NCI-H2107 (cell line): ENCODE measurements at regions not wholly inside any gene's neighbourhood (a gene's known extent, or its start where the extent isn't known, plus 50 kb on each side); places are given as distances from the start of the nearest gene placed in this dataset.
"Not testable (repeated sequence)": the region's sequence is repeated elsewhere in the genome, so short reads cannot be mapped to it uniquely, and the experiment has no call there.

Experiments
- DNase-seq: peaks from one replicate; lab custom pipeline; 2025; lab: John Stamatoyannopoulos, UW

DNA sequence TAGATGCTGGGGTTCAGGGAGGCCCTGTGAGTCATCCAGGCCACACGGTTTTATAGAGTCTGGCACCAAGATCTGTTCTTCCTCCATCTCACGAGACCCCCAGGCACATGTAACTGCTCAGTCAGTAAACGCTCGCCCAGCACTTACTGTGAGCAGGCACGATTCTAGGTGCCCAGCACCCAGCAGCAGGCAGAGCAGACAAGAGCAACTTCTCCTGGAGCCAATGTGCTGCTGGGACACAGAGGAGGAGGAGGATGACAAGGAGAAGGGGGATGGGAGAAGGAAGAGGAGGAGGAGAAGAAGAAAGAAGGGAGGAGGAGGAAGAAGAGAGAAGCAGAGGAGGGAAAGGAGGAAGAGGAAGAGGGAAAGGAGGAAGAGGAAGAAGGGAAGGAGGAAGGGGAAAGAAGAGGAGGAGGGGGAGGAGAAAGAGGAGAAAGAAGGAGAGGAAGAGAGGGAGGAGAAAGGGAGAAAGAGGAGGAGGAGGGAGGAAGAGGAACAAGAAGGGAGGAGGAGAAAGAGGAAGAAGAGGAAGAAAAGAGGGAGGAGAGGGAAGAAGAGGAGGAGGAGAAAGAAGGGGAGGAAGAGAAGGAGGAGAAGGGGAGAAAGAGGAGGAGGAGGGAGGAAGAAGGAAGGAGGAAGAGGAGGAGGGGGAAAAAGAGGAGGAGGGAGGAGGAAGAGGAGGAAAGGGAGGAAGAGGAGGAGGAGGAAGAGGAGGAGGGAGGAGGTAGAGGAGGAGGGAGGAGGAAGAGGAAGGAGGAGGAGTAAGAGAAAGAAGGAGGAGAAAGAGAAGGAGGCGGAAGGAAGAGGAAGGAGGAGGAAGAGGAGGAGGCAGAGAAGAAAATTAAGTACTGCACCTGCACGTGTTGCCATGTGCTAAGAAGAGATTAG lies 77.6 kb upstream of the RTL6 start:
- DNase-seq: no peak

DNA sequence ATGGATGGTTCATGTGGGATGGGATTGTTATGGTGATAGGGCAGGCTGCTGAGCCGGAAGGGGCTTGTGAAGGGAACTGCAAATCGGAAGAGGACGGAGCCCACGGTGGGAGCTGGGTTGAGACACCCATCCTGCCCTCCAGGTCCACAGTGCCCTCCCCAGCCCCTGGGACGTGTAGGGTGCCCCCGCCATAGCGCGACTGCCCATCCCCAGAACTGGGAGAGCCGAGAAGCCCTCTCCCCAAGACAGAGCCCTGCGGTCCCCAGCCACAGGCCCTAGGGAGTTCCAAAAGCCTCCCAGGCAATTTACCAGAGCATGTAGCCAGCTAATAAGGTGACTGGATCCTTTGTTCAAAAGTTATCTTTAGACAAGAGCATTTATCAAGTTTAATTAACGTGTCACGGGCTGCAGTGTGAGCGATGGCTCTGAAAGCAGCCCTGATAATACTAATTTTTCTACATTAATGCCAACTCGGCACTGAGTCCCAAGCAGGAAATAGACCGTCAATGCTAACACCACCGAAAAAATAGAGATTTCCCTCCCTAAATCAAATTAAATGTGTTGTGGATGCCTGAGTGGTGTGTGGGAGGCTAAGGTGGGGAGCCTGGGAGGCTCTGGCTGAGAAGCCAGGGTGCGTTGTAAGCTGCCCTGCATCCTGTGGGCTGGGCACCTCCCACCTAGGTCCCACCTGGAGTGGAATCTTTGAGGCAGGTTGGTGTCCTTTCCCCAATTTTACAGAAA lies 76.8 kb upstream of the RTL6 start:
- DNase-seq: no peak

GRCh38 chr22:44574057-44574639 lies 76.1 kb upstream of the RTL6 start:
- DNase-seq: no peak

GRCh38 chr22:44573451-44573850 lies 75.4 kb upstream of the RTL6 start:
- DNase-seq: no peak

- no peak for DNase-seq
Measured at GRCh38 chr22:44572414-44573207, 74.6 kb upstream of the RTL6 start.

- DNase-seq: no peak
Measured at GRCh38 chr22:44571566-44572413, 73.8 kb upstream of the RTL6 start.

DNA sequence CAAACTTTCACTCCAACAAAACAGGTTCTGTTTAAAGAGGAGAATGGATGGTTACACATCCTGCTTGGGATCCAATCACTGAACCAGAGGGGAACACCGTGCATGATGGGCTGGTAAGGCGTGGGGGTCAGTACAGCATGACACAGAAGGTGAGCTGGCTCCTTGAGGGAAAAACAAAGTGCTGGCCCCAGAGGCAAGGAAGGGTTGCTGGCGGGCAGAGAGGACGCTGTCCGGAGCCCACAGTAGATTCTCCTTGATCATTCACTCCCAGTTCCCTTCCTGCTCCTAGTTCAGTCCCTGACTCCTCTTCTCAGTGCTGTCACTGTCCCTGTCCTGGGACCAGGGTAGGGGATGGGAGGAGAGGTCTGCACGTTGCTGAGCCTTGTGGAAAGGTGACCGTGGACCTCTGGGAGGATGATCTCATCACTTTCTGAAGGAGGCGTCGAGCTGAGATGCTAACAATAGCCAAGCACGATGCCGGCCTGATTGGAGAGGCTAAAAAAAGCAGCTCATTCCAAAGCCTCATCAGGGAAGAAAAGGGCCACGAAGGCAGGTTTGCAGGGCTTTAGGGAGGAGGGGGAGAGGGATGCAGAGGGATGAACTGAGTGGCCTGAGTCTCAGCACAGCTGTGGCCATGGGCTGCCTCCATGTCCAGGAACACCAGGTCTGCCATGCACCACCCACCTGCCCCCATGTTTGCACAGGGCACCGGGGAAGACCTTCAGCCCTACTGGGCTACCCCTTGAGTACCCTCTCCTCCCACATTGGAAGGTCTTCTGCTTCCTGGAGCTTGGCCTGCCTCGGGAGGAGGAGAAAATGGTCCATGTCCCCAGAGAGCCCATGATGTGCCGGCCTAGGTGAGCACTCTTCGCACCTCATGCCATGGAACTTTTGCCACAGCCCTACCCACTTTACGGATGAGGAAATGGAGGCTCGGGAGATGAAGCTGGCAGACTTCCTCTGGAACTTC lies 72.7 kb upstream of the RTL6 start:
- no peak for DNase-seq

DNA sequence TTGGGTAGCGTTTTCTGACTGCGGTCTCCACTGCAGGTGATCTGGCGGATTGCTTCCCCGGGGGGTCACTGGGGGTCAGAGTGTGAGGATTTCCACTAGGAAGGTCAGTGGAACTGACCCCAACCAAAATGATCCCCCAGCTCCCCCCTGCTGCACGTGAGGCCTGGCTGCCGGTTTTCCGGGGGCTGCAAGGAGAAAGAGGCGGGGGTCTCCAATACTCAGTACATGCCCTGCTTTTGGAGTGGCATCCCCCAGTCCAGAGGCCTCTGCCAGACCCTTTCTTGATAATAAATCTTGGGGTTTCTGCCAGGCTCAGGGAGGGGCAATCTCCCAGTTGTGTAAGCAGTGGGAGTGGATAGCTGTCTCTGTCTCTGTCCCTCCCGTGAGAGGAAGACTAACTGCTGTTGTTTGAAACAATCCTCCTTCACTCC lies 71.5 kb upstream of the RTL6 start:
- DNase-seq: no peak

GRCh38 chr22:44567846-44568493 lies 69.9 kb upstream of the RTL6 start:
- DNase-seq: no peak

- not testable (repeated sequence) for DNase-seq
Measured at GRCh38 chr22:44567378-44567841, 69.4 kb upstream of the RTL6 start.

DNA sequence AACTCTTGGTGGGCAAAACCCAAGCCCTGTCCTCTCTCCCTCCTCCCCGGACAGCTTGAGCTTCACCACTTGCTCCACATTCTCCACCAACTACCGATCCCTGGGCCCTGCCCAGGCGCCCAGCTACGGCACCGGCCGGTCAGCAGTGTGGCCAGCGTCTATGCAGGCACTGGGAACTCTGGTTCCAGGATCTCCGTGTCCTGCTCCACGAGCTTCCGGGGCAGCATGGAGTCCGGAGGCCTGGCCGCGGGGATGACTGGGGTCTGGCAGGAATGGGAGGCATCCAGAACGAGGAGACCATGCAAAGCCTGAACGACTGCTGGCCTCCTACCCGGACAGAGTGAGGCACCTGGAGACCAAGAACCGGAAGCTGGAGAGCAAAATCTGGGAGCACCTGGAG lies 68.9 kb upstream of the RTL6 start:
- no peak for DNase-seq

DNA sequence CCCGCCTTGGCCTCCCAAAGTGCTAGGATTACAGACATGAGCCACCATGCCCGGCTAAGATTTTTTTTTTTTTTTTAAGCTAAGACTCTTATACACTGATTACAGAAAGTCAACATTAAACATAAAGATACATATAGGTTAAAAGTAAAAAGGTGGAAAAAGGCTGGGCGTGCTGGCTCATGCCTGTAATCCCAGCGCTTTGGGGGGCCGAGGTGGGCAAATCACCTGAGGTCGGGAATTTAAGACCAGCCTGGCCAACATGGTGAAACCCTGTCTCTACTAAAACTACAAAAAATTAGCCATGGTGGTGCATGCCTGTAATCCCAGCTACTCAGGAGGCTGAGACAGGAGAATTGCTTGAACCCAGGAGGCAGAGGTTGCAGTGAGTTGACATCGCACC lies 64.6 kb upstream of the RTL6 start:
- not testable (repeated sequence) for DNase-seq

GRCh38 chr22:44561139-44561840 lies 63.3 kb upstream of the RTL6 start:
- DNase-seq: no peak

DNA sequence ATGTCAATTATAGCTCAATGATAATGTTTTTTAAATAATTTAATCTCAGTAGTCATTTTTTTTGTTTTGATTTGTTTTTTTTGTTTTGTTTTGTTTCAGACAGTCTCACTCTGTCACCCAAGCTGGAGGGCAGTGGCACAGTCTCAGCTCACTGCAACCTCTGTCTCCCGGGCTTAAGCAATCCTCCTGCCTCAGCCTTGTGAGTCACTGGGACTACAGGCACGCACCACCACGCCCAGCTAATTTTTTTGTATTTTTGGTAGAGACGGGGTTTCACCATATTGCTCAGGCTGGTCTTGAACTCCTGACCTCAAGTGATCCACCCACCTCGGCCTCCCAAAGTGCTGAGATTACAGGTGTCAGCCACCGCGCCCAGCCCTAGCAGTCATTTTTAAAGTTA lies 60.6 kb upstream of the RTL6 start:
- not testable (repeated sequence) for DNase-seq

DNA sequence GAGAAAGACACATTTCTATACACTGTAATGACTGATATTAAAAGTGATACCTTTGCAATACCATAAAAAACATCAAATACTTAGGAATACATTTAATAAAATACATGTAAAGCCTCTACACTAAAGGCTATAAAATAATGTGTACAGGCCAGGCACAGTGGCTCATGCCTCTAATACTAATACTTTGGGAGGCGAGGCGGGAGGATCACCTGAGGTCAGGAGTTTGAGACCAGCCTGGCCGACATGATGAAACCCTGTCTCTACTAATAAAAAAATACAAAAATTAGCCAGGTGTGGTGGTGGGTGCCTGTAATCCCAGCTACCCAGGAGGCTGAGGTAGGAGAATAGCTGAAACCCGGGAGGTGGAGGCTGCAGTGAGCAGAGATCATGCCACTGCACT lies 59.8 kb upstream of the RTL6 start:
- DNase-seq: not testable (repeated sequence)

GRCh38 chr22:44557064-44557748 lies 59.2 kb upstream of the RTL6 start:
- no peak for DNase-seq

DNA sequence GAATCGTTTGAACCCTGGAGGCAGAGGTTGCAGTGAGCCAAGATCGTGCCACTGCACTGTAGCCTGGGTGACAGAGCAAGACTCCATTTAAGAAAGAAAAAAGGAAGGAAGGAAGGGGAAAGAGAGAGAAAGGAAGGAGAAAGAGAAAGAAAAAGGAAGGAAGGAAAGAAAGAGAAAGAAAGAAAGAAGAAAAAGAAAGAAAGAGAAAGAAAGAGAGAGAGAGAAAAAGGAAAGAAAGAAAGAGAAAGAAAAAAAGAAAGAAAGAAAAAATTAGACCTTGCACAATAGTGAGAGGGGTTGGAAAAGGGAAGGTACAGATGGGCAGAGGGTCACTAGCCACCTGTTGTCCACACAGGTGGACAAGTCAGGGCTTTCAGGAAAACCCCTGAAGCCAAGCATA lies 57.6 kb upstream of the RTL6 start:
- no peak for DNase-seq

GRCh38 chr22:44555046-44555445 lies 57.0 kb upstream of the RTL6 start:
- no peak for DNase-seq
